HG02642 (cell line): ENCODE measurements at regions not wholly inside any gene's neighbourhood (a gene's known extent, or its start where the extent isn't known, plus 50 kb on each side); places are given as distances from the start of the nearest gene placed in this dataset.
"Not testable (repeated sequence)": the region's sequence is repeated elsewhere in the genome, so short reads cannot be mapped to it uniquely, and the experiment has no call there.

Source experiments
- ATAC-seq: cut with Tn5 transposase; IDR thresholded peaks from one replicate; pipeline ENCODE4 v1.9.1; 2021; ENCODE audit warnings: mild to moderate bottlenecking; ENCODE audit not compliant: unreplicated experiment, poor library complexity

- no peak for ATAC-seq
These were observed 143.6 kb upstream of the GDNF start for GRCh38 chr5:37983463-37983862.

GRCh38 chr5:37979559-37979958 is 139.7 kb upstream of the GDNF start:
- no peak for ATAC-seq

GRCh38 chr5:37975531-37975930 is 135.7 kb upstream of the GDNF start:
- ATAC-seq, result no peak

GRCh38 chr5:37971483-37972024 is 131.7 kb upstream of the GDNF start:
- no peak for ATAC-seq

GRCh38 chr5:37966871-37967270 is 127.0 kb upstream of the GDNF start:
- ATAC-seq, result no peak

GRCh38 chr5:37966291-37966690 is 126.5 kb upstream of the GDNF start:
- ATAC-seq, result no peak

GRCh38 chr5:37962389-37962788 is 122.5 kb upstream of the GDNF start:
- ATAC-seq, result no peak

GRCh38 chr5:37957218-37957617 is 117.4 kb upstream of the GDNF start:
- ATAC-seq, result no peak

- ATAC-seq, result no peak
These were observed 115.9 kb upstream of the GDNF start for GRCh38 chr5:37955748-37956147.

GRCh38 chr5:37954561-37954960 is 114.7 kb upstream of the GDNF start:
- ATAC-seq, result no peak

GRCh38 chr5:37951946-37952721 is 112.3 kb upstream of the GDNF start:
- no peak for ATAC-seq

- no peak for ATAC-seq
These were observed 110.6 kb upstream of the GDNF start for GRCh38 chr5:37950436-37950835.

GRCh38 chr5:37945446-37945845 is 105.6 kb upstream of the GDNF start:
- no peak for ATAC-seq

GRCh38 chr5:37943136-37943535 is 103.3 kb upstream of the GDNF start:
- not testable (repeated sequence) for ATAC-seq

- no peak for ATAC-seq
These were observed 101.2 kb upstream of the GDNF start for GRCh38 chr5:37940931-37941623.

- no peak for ATAC-seq
These were observed 99.0 kb upstream of the GDNF start for GRCh38 chr5:37938861-37939260.

GRCh38 chr5:37938076-37938852 is 98.4 kb upstream of the GDNF start:
- no peak for ATAC-seq

GRCh38 chr5:37936091-37936490 is 96.2 kb upstream of the GDNF start:
- no peak for ATAC-seq

- no peak for ATAC-seq
These were observed 93.7 kb upstream of the GDNF start for GRCh38 chr5:37933576-37933975.

- no peak for ATAC-seq
These were observed 92.6 kb upstream of the GDNF start for GRCh38 chr5:37932450-37932849.

- ATAC-seq, result no peak
These were observed 91.7 kb upstream of the GDNF start for GRCh38 chr5:37931541-37931940.
